Lower leg skin (tissue), 3 donors: ENCODE measurements at regions not wholly inside any gene's neighbourhood (a gene's known extent, or its start where the extent isn't known, plus 50 kb on each side); places are given as distances from the start of the nearest gene placed in this dataset.

Experiments
- CTCF ChIP-seq, 3 donors: fragments of 450-650 bp; IDR thresholded peaks; one replicate each; pipeline ENCODE4 v1.5.1; 2016; ENCODE audit warnings: antibody characterized with exemption in 3 of 3, mild to moderate bottlenecking in 3 of 3, moderate library complexity in 2 of 3
- POLR2A ChIP-seq, 2 donors: fragments of 450-650 bp; IDR thresholded peaks; one replicate each; pipeline ENCODE4 v1.6.1; 2016 to 2017; ENCODE audit warnings: antibody characterized with exemption in 2 of 2, mild to moderate bottlenecking in 1 of 2, moderate library complexity in 1 of 2

DNA sequence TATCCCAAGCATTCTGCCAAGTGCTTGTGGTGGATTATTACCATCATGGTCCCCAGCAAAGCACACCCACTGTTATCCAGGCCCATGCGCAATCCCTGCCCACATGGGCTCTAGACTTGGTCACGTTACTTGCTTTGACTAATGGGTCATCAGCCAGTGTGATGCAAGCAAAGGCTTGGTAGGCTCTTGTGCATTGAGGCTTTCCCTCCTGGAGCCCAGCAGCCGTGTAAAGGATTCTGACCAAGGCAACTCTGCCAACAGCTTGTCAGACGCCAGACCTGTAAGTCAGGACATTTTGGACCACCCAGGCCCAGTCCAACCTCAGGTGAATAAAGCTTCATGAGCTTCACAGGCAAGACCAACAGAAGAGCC is 93.9 kb downstream of the ABHD5 start:
- TF ChIP-seq CTCF (IDR thresholded peaks at IDR 0.05) = no peak
- TF ChIP-seq POLR2A (IDR thresholded peaks at IDR 0.05) = no peak
